Smooth muscle cell of the brain vasculature (primary cell): ENCODE measurements at regions not wholly inside any gene's neighbourhood (a gene's known extent, or its start where the extent isn't known, plus 50 kb on each side); places are given as distances from the start of the nearest gene placed in this dataset.
"Not testable (repeated sequence)": the region's sequence is repeated elsewhere in the genome, so short reads cannot be mapped to it uniquely, and the experiment has no call there.

ENCODE experiments used
- DNase-seq: peaks from one replicate; pipeline ENCODE4 v3.0.0-alpha.2; 2012; ENCODE audit warnings: low read depth, low spot score

DNA sequence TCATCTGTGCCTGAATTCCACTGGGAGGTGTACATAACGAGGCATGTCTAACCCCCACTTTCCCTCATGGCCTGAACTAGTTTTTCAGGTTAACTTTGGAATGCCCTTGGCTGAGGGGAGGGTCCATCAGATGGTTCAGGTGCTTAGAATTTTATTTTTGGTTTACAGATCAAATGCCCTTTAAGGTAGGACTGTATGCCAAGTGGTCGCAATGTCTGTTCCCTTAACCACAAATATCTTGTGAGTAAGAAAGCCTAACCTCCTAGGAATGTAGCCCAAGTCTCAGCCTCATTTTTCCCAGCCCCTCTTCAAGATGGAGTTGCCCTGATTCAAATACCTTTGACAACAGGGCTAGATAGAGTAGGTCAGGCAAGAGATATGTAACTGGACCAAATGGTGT, 78.4 kb downstream of the RNASET2 start:
- DNase-seq, result no peak

DNA sequence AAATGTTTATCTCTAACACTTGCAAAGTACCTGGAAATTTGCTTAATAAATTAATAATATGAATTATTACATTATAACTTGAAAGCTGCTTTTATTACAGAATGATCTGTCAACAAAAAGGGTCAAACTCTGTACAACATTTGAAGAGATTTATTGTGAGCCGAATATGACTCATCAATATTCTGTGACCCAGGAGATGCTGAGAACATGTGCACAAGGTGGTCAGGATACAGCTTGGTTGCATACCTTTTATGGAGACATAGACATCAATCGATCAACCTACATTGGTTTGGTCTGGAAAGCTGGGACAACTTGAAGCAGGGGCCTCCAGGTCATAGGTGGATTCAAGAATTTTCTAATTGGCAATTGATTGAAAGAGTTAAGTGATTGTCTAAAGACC, 79.0 kb downstream of the RNASET2 start:
- no peak for DNase-seq

DNA sequence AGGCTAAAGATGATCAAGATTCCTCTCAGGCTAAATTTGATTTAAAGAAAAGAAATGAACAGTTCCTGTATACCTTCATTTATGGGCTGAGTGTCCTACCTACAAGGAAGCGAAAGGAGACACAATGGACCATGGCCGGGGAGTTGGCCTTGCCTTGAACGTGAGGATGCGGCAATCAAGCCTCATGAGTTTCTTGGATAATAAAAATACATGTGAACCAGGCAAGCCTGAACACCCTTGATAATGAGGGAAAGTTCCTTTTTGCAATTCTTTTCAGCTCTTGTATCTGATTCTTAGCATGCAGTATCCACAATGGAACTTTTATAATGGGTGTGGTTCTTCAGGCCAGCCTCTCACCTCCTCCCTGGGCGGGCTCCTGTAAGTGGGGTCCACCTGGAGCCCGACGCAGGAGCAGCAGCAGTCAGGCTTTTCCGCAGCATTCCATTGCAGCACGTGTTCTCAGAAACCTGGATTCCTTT, 83.8 kb downstream of the RNASET2 start:
- DNase-seq, result no peak

DNA sequence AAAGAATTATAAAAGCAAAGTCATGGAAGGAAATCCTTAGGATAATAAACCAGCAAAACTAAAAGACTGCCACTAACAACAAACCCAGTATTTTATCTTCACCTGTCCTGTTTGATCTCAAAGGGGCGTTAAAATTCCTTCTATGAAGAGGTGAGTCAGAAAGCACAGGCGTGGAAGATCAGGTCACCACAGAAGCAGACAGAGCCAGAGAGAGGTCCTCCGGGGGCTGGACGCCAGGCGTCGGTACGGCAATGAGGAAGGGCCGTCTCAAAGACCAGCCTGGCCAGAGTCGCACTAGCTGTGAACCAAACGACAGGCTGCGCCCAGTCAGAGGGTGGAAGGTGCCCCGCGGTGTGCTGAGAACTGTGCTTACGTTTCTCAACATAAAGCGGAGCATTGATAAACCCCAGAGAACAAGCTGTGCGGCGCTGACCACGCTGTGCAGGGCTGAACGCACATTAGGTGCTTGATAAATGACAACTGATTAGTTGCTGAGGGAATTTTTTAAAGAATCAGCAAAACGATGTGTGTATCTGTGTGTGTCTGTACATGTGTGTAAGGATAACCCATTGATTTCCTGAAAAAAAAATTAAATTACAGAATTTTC, 85.6 kb downstream of the RNASET2 start:
- DNase-seq, result no peak

DNA sequence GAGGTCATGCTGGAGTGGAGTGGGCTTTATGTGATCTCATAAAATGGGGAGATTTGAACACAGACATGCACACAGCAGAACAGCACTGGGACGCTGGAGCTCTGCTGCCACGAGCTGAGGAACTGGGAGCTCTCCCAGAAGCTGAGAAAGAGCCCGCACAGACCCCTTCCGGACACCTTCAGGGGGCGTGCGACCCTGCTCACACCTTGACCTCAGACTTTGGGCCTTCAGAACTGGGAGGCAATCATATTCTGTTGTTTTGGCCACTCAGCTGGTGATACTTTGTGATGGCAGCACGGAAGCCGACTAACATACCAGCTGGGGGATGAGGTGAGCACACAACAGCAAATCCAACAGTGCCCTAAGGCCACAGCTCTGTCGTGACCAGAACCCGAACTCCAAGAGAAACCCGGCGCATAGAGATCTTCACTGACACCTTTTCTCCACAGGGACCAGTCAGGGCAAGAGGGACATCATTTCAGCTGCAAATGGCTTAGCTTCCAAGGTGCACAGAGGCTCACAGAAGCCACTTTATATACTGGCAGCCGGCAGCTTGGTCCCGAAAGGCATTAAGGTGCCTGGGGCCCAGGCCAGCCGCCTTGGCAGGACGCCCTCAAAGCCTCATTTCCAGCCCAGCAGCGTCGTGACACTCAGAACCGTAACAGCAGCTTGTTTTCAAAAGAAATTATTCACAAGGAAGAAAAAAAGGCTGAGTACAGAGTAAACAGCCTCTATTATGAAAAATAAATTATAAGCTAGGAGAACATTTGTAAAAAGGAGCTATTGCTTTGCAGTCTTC, 89.3 kb downstream of the RNASET2 start:
- no peak for DNase-seq

DNA sequence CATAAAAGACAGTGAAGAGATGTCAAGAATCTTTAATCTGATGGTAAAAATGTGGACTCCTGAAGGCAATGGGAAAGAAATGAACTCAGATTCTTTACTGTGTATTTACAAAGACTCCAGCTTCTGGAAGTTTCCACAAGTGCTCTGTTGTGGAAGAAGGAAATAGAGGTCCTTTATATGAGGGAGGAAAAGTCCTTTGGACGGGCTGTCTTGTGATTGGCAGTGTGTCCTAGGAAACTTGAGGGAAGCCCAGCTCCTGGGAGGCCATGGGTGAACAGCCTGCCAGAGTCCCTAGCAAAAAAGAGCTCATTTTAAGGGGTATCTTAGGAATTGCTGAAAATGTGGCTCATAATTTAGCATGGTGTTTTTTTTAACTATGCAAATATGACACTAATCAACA, 92.0 kb downstream of the RNASET2 start:
- DNase-seq, result no peak

DNA sequence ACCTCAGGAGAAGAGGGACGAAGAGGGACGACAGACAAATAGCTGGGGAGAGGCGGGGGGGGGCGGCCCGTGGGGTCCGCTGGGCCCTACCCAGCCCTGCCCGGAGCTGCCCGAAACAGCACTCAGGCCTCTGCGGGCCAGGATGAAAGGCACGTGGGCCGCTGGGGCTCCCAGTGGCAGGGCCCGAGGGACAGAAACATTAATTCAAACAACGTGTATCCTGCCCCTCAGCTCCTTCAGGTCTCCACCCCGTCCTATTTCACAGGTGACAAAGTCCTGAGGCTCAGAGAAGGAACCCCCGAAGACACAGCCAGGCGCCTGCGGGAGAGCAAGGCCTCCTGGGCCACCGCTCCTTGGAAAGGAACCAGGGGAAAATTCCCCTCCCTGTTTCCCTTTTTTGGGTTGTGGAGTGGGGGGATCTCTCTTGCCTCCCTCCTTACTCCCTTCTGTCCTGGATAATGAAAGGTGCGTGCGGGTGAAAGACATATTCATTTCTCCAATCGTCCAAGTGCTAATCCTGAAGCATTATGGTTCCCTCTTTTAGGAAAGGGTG, 93.3 kb downstream of the RNASET2 start:
- DNase-seq, result no peak

DNA sequence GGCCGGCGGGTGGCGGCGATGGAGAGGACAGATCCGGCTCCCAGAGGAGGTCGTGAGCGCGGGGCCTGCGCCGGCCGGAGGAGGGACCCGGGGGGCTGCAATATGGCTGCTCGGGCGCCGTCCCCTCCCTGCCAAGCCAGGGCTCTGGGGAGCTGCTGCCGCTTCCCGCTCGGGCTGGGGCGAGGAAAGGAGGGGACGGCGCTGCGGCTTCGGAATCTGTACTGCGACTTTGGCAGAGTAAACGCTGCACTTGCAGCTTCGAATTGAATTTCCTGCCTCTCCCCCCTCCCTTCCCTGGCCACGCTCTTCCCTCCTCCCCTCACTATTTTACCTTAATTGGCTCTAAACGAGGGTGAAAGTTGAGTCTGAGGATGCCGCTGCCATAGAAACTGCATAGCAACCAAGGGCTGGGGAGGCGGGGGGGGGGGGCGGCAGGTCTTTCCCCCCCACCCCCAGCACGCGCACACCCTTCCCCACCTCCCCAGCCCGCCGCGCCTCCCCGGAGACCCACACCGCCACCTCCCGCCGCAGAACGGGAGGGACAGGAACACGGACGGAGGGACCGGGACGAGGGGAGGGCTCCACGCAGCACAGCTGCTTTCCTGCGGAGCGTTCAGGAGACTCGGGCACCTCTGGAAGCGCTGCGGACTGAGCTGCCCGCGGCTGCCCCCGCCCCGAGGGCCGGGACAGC, 93.9 kb downstream of the RNASET2 start:
- no peak for DNase-seq

DNA sequence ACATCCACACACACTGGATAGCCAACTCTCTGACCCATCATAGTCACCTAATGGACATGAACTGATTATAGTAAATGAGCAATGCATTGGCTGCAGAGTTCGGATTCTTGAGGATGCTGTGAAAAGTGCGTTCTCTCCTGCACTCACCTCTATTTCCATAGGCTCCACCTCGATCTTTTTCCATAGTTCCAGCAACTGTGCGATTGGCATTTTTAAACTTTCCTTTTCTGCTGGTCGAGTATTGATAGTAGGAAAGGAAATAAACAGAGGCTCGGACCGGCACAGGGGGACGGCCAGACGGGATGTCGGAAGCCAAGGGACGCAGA, 94.4 kb downstream of the RNASET2 start:
- no peak for DNase-seq

DNA sequence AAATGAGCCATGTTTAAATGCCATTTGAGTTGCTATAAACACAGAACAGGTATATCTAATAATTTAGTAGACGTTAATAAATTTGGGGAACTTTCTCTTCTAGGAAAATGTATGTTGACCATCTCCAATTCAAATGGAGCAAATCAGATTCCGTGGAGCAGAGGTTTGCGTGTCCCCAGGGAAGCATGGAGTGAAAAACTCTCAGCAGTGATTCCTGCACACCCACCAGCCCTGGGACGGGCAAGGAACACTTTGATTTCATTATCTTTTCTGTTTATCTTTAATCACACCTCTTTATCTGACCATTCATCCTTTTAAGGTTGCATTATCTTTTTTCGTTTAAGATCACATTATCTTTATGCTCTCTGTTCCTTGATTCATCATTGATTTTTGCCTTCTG, 95.0 kb downstream of the RNASET2 start:
- no peak for DNase-seq

DNA sequence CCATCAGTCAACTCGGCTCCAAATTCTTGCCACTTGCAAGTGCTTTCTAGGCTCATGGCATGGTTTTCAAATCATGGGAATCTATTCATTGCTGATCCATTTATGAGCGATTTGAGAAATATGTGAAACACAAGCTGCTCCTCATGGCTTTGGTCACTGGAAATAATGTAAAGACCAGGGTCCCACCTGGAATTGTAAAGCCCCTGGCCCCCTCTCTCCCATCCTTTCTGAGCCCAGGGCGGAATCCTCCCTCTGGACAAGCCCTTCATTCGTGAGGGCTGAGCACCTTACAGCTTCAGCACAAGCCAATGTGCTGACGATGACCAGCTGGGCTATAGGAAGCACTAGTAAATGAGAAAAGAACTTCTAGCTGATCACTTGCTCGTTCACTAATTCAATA, 96.0 kb downstream of the RNASET2 start:
- no peak for DNase-seq

DNA sequence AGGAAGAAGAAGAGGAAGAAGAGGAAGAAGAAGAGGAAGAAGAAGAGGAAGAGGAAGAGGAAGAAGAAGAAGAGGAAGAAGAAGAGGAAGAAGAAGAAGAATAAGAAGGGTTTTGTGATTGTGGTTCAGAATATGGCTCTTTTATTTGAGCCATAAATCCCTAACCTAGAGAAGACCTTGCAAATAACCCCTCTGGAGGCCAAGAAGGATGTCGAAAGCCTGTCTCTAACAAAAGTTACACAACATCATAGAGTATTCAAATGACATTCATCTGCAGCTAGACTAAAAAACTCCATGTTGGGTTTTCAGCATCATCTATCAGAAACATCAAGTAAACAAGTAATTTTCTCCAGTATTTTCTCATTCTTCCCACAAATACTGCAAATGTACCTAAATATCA, 100.9 kb downstream of the RNASET2 start:
- no peak for DNase-seq

DNA sequence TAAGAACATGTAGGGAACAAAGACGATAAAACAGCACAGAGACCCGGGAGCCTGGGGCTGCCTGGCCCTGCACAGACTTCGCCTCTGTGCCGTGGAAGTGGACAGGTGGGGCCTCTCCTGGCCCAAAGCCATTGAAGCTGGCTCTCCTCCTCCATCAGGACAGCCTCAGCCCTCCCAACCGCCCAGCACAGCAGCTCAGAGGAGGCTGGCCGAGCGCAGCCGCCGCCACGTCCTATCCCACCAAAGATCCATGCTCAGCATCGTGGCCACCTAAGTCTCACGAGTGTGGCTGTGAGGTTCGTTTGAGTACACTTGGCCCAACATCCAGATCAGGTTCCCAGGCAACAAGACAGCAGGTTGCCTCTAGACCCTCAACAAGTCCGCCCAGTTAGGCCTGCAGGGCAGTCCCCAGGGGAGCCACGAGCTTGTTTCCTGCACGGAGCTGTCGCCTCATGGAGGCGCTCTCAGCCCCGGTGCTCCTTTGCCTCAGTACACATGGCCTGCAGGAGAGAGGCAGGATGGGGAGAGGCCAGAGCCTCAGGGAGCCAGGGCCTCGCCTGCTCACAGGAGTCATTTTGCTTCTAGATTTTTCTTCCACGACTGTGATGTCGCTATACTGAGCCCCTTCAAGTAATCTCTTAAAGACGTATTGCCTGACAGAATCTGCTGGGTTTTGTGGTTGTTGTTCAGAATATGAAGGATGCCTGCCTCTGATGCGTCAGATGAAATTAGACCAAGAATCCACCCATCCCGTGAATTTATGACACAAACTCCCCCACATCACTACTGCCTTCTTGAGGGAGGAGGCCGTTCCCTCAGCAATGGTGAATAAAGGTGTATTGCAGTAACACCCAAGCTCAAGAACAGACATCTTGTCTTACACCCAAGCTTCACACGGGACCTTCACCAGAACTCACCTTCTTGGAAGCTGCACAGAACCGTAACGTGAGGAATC, 102.7 kb downstream of the RNASET2 start:
- no peak for DNase-seq

DNA sequence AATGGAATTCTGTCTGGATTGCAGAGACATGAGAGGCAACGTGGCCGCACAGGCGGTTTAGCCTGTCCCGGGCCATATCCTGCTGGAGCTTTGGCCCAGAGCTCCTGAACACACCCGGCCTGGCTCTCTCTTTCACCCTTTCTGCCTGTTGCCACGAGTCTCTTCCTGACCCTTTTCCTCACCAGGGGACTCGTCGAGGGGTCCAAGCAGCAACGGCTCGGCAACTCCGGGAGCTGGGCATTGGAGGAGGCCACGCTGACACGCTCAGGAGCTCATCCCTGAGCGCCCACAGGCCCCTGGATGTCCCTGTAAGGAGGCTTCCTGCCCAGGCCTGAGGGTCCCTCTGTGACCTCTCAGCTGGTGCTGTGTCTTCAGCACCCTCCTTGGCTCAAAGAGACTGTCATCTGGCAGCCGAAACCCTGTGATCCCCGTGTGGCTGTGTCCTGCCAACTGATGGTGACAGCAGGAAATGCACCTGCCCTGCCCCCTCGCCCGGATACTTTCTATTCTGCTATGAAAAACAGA, 103.8 kb downstream of the RNASET2 start:
- DNase-seq, result no peak

DNA sequence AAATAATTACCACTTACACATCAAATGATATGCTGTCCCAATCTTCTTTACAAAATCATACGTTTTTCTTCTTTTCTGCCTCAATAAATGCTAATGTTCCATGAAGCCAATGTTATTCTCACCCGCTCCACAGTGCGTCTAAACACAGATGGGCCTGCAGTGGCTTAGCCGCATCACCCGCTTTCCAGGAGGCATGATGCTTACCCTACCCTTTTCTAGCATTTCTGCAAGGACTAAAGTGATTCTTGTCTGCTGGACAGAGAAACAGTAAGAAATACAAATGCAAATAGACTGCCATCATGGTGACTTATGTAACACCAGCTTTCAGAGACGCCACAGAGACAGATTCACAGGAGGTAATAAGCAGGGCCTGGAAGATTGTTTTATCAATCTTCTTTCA, 104.4 kb downstream of the RNASET2 start:
- DNase-seq, result no peak

DNA sequence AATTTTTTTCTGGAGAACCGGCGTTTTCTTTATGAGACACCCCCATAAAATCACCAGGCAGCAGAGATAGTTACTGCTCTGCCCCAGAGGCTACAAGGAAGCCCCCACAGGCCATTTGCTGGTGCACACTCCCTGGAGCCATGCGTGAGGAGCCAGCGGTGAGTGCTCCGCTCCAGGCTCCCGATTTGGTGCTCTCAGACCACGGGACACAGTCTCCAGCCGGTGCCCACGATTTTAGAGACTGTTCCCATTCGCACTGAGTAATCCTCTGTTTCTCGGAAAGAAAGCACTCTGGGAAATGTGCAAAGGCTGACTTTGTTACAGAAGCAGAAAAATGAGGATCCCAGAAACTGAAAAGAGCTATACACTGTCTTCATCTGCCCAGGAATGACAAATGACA, 104.9 kb downstream of the RNASET2 start:
- no peak for DNase-seq

DNA sequence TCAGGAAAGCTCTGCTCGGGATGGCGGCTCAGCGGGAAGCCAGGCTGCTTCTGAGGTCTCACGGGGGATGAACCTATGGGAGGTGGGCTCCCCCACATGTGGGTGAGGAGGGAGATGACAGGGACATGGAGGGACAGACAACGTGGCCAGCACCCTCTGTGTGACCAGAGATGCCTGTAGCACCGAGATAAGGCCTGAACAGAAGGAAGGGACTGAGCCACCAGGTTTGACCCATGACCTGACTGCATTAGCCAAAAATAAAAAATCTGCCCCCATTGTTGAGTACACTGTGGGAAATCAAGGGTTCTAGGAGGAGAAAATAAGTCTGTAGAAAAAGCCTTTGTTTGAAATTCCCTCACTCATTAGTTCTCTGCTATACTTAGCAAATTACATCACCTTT, 105.7 kb downstream of the RNASET2 start:
- DNase-seq, result no peak

DNA sequence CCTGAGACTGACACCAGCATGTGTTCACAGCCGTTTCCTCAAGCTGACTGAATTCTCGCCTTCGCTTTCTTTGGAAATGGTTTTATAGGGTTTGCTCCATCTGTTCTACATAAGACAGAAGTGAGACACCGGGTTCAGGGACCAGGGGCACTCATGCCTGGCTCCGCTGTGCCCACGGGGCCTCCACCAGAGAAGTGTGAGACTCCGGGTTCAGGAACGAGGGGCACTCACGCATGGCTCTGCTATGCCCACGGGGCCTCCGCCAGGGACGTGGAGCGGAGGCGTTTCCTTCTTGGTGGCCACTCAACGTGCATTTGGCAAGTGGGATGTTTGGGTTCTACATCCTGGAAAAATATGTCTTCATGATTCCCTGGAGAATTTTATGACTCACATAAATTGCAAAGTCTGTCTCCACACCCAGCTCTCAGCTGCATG, 106.6 kb downstream of the RNASET2 start:
- no peak for DNase-seq

DNA sequence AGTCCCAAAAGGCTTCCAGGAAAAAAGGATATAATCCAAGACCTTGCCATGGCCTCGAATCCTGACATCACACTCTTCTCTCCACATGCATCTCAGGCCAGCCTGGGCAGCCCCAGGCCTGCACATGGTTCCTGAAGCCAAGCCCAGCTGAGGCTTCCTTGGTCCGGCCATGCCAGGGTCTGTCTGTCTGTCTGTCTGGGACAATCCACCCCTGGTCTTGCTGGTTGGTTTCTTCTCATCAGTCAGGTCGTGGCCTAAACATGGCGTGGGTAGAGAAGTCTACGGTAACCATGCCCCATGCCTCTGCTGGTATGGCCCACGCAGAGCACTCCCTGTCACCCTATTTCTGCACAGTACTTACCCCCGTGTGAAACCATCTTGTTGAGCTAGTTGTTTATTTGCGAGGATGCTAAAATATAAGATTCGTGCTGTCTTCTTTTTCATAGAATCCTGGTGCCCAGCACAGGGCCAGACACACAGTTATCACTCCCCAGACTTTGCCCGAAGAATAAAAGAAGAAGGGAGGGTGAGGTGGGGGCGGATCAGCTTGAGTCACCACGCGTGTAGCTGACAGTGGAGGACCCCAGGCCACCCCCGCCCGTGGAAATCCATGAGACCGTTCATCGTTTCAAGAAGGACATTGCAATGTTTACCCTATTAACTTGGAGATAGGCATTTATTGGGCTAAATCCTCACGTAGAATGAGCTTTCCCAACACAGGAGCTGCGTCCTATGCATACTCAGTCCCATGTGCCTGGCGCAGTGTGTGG, 107.2 kb downstream of the RNASET2 start:
- DNase-seq, result no peak

DNA sequence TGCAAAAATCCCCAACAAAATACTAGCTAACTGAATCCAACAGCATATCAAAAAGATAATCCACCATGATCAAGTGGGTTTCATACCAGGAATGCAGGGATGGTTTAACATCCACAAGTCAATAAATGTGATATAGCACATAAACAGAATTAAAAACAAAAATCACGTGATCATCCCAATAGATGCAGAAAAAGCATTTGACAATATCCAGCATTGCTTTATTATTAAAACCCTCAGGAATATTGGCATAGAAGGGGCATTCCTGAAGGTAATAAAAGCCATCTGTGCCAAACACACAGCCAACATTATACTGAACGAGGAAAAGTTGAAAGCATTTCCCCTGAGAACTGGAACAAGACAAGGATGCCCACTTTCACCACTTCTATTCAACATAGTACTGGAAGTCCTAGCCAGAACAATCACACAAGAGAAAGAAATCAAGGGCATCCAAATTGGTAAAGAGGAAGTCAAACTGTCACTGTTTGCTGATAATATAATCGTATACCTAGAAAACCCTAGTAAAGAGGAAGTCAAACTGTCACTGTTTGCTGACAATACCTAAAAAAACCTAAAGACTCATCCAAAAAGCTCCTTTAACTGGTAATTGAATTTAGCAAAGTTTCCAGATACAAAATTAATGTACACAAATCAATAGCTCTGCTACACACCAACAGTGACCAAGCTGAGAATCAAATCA, 109.8 kb downstream of the RNASET2 start:
- not testable (repeated sequence) for DNase-seq
